HepG2 (cell line): ENCODE measurements at regions not wholly inside any gene's neighbourhood (a gene's known extent, or its start where the extent isn't known, plus 50 kb on each side); places are given as distances from the start of the nearest gene placed in this dataset.

Source experiments
- BCL6 ChIP-seq: IDR thresholded peaks from 2 replicates; pipeline ENCODE4 v1.6.1; 2016; ENCODE audit warnings: missing genetic modification reagents, missing compliant biosample characterization
- CBX1 ChIP-seq: IDR thresholded peaks from one replicate; pipeline ENCODE4 v1.6.1; 2016; ENCODE audit warnings: antibody characterized with exemption, low read depth
- FOXA1 ChIP-seq, 2 experiments: fragments of 450-650 bp in 1 of 2; sonication (generic) in 1 of 2; formaldehyde crosslinking in 1 of 2; IDR thresholded peaks; 2 replicates each; pipeline versions ENCODE4 v1.4.0 to v1.6.1; 2016 to 2020; ENCODE audit warnings: missing genetic modification reagents in 1 of 2
- MED8 ChIP-seq: sonication (generic); formaldehyde crosslinking; IDR thresholded peaks from 2 replicates; pipeline ENCODE4 v1.8.1; 2023; ENCODE audit warnings: mild to moderate bottlenecking, missing genetic modification reagents; ENCODE audit not compliant: insufficient replicate concordance
- YY1 ChIP-seq: IDR thresholded peaks from 2 replicates; pipeline ENCODE4 v1.6.1; 2011; ENCODE audit warnings: low read length, low read depth, moderate library complexity, mild to moderate bottlenecking; ENCODE audit not compliant: insufficient read depth, insufficient replicate concordance
- ZMAT3 ChIP-seq: sonication (generic); formaldehyde crosslinking; conservative IDR thresholded peaks from 2 replicates; pipeline ENCODE4 v1.7.0; 2021; ENCODE audit warnings: missing genetic modification reagents
- ZNF33A ChIP-seq: sonication (generic); formaldehyde crosslinking; IDR thresholded peaks from 2 replicates; pipeline ENCODE4 v1.5.1; 2020; ENCODE audit warnings: missing genetic modification reagents, mild to moderate bottlenecking, moderate library complexity, borderline replicate concordance
- ZNF34 ChIP-seq: sonication (generic); formaldehyde crosslinking; IDR thresholded peaks from 2 replicates; pipeline ENCODE4 v1.4.0; 2020; ENCODE audit warnings: mild to moderate bottlenecking, missing genetic modification reagents, borderline replicate concordance
- ZSCAN12 ChIP-seq: sonication (generic); formaldehyde crosslinking; IDR thresholded peaks from 2 replicates; pipeline ENCODE4 v1.9.0; 2021; ENCODE audit warnings: mild to moderate bottlenecking, missing genetic modification reagents
- TF ChIP-seq, protein P1 (sequence below): sonication (generic); formaldehyde crosslinking; IDR thresholded peaks from one replicate; pipeline ENCODE4 v1.5.1; 2020; ENCODE audit warnings: mild to moderate bottlenecking, missing genetic modification reagents; ENCODE audit errors: not compliant biosample characterization
- TF ChIP-seq, protein P2 (sequence below): sonication (generic); formaldehyde crosslinking; IDR thresholded peaks from 2 replicates; pipeline ENCODE4 v1.8.0; 2022; ENCODE audit warnings: mild to moderate bottlenecking, missing genetic modification reagents, moderate library complexity
- TF ChIP-seq, protein P3 (sequence below): sonication (generic); formaldehyde crosslinking; IDR thresholded peaks from 2 replicates; pipeline ENCODE4 v1.5.1; 2020; ENCODE audit warnings: missing genetic modification reagents, mild to moderate bottlenecking, borderline replicate concordance
- TF ChIP-seq, protein P4 (sequence below): sonication (generic); formaldehyde crosslinking; conservative IDR thresholded peaks from 2 replicates; pipeline ENCODE4 v1.4.0; 2020; ENCODE audit warnings: missing genetic modification reagents

DNA sequence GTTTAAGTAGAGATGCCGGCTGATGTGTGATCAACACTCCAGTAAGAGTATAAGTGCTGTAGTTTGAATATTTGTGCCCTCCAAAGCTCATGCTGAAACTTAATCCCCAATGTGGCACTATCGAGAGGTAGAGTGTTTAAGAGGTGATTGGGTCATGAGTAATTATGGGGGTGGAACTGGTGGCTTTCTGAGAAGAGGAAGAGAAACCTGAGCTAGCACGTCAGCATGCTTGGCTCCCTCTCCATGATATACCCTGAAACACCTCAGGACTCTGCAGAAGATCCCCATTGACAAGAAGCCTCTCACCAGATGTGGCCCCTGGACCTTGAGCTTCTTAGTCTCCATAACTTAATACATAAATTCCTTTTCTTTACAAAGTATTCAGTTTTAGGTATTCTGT lies 584.8 kb downstream of the TSN start (continued):
- TF ChIP-seq, protein P1, sequence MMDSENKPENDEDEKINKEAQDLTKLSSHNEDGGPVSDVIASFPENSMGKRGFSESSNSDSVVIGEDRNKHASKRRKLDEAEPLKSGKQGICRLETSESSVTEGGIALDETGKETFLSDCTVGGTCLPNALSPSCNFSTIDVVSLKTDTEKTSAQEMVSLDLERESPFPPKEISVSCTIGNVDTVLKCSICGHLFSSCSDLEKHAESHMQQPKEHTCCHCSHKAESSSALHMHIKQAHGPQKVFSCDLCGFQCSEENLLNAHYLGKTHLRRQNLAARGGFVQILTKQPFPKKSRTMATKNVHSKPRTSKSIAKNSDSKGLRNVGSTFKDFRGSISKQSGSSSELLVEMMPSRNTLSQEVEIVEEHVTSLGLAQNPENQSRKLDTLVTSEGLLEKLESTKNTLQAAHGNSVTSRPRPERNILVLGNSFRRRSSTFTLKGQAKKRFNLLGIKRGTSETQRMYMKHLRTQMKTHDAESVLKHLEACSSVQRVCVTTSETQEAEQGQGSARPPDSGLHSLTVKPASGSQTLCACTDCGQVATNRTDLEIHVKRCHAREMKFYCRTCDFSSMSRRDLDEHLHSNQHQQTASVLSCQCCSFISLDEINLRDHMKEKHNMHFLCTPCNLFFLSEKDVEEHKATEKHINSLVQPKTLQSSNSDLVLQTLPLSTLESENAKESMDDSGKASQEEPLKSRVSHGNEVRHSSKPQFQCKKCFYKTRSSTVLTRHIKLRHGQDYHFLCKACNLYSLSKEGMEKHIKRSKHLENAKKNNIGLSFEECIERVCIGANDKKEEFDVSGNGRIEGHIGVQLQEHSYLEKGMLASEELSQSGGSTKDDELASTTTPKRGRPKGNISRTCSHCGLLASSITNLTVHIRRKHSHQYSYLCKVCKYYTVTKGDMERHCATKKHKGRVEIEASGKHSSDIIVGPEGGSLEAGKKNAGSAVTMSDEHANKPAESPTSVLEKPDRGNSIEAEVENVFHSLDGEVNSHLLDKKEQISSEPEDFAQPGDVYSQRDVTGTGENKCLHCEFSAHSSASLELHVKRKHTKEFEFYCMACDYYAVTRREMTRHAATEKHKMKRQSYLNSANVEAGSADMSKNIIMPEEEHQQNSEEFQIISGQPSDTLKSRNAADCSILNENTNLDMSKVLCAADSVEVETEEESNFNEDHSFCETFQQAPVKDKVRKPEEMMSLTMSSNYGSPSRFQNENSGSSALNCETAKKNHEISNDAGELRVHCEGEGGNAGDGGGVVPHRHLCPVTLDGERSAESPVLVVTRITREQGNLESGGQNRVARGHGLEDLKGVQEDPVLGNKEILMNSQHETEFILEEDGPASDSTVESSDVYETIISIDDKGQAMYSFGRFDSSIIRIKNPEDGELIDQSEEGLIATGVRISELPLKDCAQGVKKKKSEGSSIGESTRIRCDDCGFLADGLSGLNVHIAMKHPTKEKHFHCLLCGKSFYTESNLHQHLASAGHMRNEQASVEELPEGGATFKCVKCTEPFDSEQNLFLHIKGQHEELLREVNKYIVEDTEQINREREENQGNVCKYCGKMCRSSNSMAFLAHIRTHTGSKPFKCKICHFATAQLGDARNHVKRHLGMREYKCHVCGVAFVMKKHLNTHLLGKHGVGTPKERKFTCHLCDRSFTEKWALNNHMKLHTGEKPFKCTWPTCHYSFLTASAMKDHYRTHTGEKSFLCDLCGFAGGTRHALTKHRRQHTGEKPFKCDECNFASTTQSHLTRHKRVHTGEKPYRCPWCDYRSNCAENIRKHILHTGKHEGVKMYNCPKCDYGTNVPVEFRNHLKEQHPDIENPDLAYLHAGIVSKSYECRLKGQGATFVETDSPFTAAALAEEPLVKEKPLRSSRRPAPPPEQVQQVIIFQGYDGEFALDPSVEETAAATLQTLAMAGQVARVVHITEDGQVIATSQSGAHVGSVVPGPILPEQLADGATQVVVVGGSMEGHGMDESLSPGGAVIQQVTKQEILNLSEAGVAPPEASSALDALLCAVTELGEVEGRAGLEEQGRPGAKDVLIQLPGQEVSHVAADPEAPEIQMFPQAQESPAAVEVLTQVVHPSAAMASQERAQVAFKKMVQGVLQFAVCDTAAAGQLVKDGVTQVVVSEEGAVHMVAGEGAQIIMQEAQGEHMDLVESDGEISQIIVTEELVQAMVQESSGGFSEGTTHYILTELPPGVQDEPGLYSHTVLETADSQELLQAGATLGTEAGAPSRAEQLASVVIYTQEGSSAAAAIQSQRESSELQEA (CRISPR knock-in tag) = no peak
- no peak for TF ChIP-seq YY1
- TF ChIP-seq BCL6 (CRISPR knock-in tag) = no peak
- TF ChIP-seq ZNF33A (CRISPR knock-in tag) = no peak
- TF ChIP-seq CBX1 = no peak
- no peak for TF ChIP-seq MED8 (CRISPR knock-in tag)
- TF ChIP-seq ZNF34 = no peak
- TF ChIP-seq ZSCAN12 (CRISPR knock-in tag) = no peak
- TF ChIP-seq, protein P2, sequence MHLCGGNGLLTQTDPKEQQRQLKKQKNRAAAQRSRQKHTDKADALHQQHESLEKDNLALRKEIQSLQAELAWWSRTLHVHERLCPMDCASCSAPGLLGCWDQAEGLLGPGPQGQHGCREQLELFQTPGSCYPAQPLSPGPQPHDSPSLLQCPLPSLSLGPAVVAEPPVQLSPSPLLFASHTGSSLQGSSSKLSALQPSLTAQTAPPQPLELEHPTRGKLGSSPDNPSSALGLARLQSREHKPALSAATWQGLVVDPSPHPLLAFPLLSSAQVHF (CRISPR knock-in tag) = no peak
- TF ChIP-seq, protein P3, sequence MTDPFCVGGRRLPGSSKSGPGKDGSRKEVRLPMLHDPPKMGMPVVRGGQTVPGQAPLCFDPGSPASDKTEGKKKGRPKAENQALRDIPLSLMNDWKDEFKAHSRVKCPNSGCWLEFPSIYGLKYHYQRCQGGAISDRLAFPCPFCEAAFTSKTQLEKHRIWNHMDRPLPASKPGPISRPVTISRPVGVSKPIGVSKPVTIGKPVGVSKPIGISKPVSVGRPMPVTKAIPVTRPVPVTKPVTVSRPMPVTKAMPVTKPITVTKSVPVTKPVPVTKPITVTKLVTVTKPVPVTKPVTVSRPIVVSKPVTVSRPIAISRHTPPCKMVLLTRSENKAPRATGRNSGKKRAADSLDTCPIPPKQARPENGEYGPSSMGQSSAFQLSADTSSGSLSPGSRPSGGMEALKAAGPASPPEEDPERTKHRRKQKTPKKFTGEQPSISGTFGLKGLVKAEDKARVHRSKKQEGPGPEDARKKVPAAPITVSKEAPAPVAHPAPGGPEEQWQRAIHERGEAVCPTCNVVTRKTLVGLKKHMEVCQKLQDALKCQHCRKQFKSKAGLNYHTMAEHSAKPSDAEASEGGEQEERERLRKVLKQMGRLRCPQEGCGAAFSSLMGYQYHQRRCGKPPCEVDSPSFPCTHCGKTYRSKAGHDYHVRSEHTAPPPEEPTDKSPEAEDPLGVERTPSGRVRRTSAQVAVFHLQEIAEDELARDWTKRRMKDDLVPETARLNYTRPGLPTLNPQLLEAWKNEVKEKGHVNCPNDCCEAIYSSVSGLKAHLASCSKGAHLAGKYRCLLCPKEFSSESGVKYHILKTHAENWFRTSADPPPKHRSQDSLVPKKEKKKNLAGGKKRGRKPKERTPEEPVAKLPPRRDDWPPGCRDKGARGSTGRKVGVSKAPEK (CRISPR knock-in tag) = no peak
- no peak for TF ChIP-seq FOXA1 (IDR thresholded peaks at IDR 0.05)
- no peak for TF ChIP-seq FOXA1 (CRISPR knock-in tag; IDR thresholded peaks at IDR 0.05)
- TF ChIP-seq, protein P4, sequence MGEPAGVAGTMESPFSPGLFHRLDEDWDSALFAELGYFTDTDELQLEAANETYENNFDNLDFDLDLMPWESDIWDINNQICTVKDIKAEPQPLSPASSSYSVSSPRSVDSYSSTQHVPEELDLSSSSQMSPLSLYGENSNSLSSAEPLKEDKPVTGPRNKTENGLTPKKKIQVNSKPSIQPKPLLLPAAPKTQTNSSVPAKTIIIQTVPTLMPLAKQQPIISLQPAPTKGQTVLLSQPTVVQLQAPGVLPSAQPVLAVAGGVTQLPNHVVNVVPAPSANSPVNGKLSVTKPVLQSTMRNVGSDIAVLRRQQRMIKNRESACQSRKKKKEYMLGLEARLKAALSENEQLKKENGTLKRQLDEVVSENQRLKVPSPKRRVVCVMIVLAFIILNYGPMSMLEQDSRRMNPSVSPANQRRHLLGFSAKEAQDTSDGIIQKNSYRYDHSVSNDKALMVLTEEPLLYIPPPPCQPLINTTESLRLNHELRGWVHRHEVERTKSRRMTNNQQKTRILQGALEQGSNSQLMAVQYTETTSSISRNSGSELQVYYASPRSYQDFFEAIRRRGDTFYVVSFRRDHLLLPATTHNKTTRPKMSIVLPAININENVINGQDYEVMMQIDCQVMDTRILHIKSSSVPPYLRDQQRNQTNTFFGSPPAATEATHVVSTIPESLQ = no peak
- no peak for TF ChIP-seq ZMAT3 (CRISPR knock-in tag)
